CD4-positive, CD25-positive, alpha-beta regulatory T cell (primary cell): ENCODE measurements at regions not wholly inside any gene's neighbourhood (a gene's known extent, or its start where the extent isn't known, plus 50 kb on each side); places are given as distances from the start of the nearest gene placed in this dataset.

Experiments used
- ATAC-seq, 2 donors: fragments of 150-1000 bp; cut with Tn5 transposase; one replicate each; pipeline ENCODE4 v1.10.0; 2021; ENCODE audit warnings: low read depth in 2 of 2, moderate number of reproducible peaks in 2 of 2, moderate library complexity in 1 of 2
- DNase-seq, 3 donors: peaks; one replicate each; pipeline versions ENCODE4 v3.0.0 to v3.0.0-alpha.2; 2012 to 2022; ENCODE audit warnings: mixed read lengths in 1 of 3
- H3K27ac ChIP-seq: one replicate; pipeline ENCODE4 v1.7.0; 2013; ENCODE audit warnings: mild to moderate bottlenecking, low read length; ENCODE audit not compliant: insufficient read depth, poor library complexity, severe bottlenecking
- H3K27me3 ChIP-seq: one replicate; pipeline ENCODE4 v1.7.0; 2013; ENCODE audit warnings: low read length; ENCODE audit not compliant: control insufficient read depth, insufficient read depth
- H3K36me3 ChIP-seq: one replicate; pipeline ENCODE4 v1.7.0; 2013; ENCODE audit warnings: mild to moderate bottlenecking, low read length, moderate library complexity; ENCODE audit not compliant: control insufficient read depth, insufficient read depth
- H3K4me1 ChIP-seq: 2 replicates; pipeline ENCODE4 v1.7.0; 2013; ENCODE audit warnings: mild to moderate bottlenecking, low read length; ENCODE audit not compliant: insufficient read depth, control insufficient read depth, poor library complexity, severe bottlenecking
- H3K4me3 ChIP-seq: one replicate; pipeline ENCODE4 v1.7.0; 2013; ENCODE audit warnings: low read depth, mild to moderate bottlenecking, low read length, moderate library complexity
- H3K9me3 ChIP-seq, 2 experiments: 1 replicate in 1 of 2; 2 replicates in 1 of 2; pipeline ENCODE4 v1.7.0; 2013; ENCODE audit warnings: low read length in 2 of 2, mild to moderate bottlenecking in 1 of 2, moderate library complexity in 1 of 2; ENCODE audit not compliant: control insufficient read depth in 2 of 2
- H3K27ac Mint-ChIP-seq, 3 donors: one replicate each; pipeline ENCODE4 v1.8.0; 2020 to 2022; ENCODE audit warnings: mild to moderate bottlenecking in 3 of 3, mixed read lengths in 3 of 3, moderate library complexity in 2 of 3
- H3K27me3 Mint-ChIP-seq: one replicate; pipeline ENCODE4 v1.8.0; 2022; ENCODE audit warnings: mild to moderate bottlenecking, mixed read lengths
- H3K36me3 Mint-ChIP-seq: one replicate; pipeline ENCODE4 v1.8.0; 2020; ENCODE audit warnings: mixed read lengths
- H3K4me1 Mint-ChIP-seq, 4 donors: one replicate each; pipeline ENCODE4 v1.8.0; 2020 to 2022; ENCODE audit warnings: mixed read lengths in 4 of 4, mild to moderate bottlenecking in 1 of 4
- H3K4me3 Mint-ChIP-seq, 4 donors: one replicate each; pipeline ENCODE4 v1.8.0; 2020 to 2022; ENCODE audit warnings: mild to moderate bottlenecking in 4 of 4, mixed read lengths in 4 of 4, moderate library complexity in 3 of 4
- H3K9me3 Mint-ChIP-seq, 7 donors: one replicate each; pipeline ENCODE4 v1.8.0; 2020 to 2022; ENCODE audit warnings: mixed read lengths in 7 of 7, mild to moderate bottlenecking in 3 of 7, moderate library complexity in 2 of 7

DNA sequence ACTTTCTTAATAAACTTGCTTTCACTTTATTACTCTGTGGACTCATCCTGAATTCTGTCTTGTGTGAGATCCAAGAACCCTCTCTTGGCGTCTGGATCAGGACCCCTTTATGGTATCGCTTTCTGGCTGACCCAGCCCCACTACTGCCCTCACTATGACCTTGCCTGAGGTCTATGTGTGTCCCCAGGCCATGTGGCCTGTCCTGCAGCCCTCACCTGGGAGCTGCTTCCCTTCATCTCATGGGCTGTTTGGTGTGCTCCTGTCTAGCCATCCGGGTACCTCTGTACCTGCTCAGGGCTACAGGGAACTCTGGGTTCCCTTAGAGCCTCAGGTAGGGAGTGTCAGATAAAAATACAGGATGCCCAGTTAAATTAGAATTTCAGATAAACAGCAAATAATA is 94.5 kb downstream of the SCP2D1 start:
- Histone ChIP-seq H3K9me3 (no peaks in the 10 kb centered on the region), H3K27ac (no peak overlapping the region), H3K27me3 (peaks cover 1% of the 10 kb centered on the region), H3K36me3 (no peaks in the 10 kb centered on the region), H3K4me3 (no peak overlapping the region), H3K4me1 (no peaks in the 10 kb centered on the region)
- Mint-ChIP-seq H3K4me1 (no peaks in the 10 kb centered on the region), H3K27me3 (no peaks in the 10 kb centered on the region), H3K36me3 (no peaks in the 10 kb centered on the region), H3K9me3 (peaks cover 0 to 4% (median 0%) of the 10 kb centered on the region in 7 donors), H3K4me3 (no peak overlapping the region), H3K27ac (no peak overlapping the region)
- ATAC-seq (no peak), DNase-seq (no peak)

DNA sequence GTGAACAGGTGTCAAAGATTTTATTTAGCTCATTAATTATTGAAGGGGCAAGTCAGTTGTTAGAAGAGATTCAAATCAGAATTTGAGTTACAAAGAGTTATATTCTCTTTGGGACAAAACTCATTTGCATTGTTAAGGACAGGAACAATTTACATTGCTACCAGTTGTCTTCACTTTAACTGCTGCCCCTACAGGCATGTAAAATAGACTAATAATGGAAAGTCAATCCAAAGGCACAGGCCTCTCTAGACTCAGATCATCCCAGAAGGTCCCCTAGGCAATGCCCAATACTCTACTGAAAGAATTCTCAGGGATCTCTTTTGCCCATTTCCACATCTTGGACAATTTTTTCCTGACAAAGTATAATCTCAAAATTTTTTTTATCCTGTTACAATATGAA is 95.7 kb downstream of the SCP2D1 start:
- Mint-ChIP-seq H3K36me3 (no peaks in the 10 kb centered on the region), H3K9me3 (peaks cover 0 to 4% (median 0%) of the 10 kb centered on the region in 7 donors), H3K27me3 (no peaks in the 10 kb centered on the region), H3K27ac (no peak overlapping the region), H3K4me3 (no peak overlapping the region), H3K4me1 (no peaks in the 10 kb centered on the region)
- Histone ChIP-seq H3K36me3 (no peaks in the 10 kb centered on the region), H3K27me3 (peaks cover 1% of the 10 kb centered on the region), H3K27ac (no peak overlapping the region), H3K4me3 (no peak overlapping the region), H3K9me3 (no peaks in the 10 kb centered on the region), H3K4me1 (no peaks in the 10 kb centered on the region)
- no peak for DNase-seq
- ATAC-seq = no peak

DNA sequence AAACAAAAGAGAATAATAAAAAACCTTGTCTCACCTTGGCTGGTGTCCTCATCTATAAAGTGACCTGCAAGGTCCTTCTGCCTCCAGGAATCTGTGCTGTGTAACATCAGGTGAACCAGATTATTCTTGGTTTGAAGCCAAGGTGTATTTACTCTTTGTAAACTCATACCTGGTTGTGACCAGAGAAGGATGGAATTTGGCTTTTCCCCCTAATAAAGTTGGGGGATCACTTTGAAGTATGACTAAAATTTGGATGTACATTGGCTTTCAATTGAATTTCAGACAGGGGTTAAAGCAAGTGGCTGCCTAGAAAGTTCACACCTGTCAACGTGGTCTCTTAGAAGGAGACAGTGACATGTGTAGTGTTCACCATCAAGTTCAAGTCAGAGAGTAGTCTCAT is 100.1 kb downstream of the SCP2D1 start:
- H3K27ac ChIP-seq = no peak overlapping the region
- no peak overlapping the region for H3K27ac Mint-ChIP-seq
- peaks cover 0 to 6% (median 0%) of the 10 kb centered on the region in 7 donors for H3K9me3 Mint-ChIP-seq
- no peaks in the 10 kb centered on the region for H3K9me3 ChIP-seq
- ATAC-seq (no peak), DNase-seq (no peak)
- H3K36me3 Mint-ChIP-seq = no peaks in the 10 kb centered on the region
- H3K27me3 ChIP-seq = peaks cover 1% of the 10 kb centered on the region
- no peaks in the 10 kb centered on the region for H3K4me1 Mint-ChIP-seq
- no peaks in the 10 kb centered on the region for H3K36me3 ChIP-seq
- H3K4me3 Mint-ChIP-seq = no peak overlapping the region
- no peaks in the 10 kb centered on the region for H3K4me1 ChIP-seq
- H3K27me3 Mint-ChIP-seq = no peaks in the 10 kb centered on the region
- no peak overlapping the region for H3K4me3 ChIP-seq

DNA sequence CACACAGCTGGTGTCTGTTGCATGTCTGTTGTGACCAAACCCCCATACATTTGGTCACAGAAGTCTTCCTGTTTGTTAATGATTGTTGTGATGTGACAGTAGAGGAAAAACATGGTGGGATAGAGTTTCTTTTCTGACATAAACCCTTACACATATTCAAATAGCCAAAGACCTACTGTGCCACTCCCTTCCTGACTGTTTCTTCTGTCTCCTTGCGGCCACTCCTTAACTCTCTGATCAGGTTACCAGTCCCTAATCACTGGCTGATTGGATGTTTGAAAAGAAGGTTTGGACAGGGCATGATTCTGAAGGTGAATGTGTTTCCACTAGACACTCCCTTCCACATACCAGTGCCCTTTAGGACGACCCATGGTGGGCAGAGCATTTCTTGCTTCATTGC is 101.2 kb downstream of the SCP2D1 start:
- Histone ChIP-seq H3K27ac (no peak overlapping the region), H3K4me3 (no peak overlapping the region), H3K4me1 (no peaks in the 10 kb centered on the region), H3K27me3 (peaks cover 1% of the 10 kb centered on the region), H3K36me3 (no peaks in the 10 kb centered on the region), H3K9me3 (no peaks in the 10 kb centered on the region)
- H3K9me3 Mint-ChIP-seq = peaks cover 0 to 6% (median 0%) of the 10 kb centered on the region in 7 donors
- no peaks in the 10 kb centered on the region for H3K36me3 Mint-ChIP-seq
- H3K27ac Mint-ChIP-seq = no peak overlapping the region
- DNase-seq = no peak
- H3K4me3 Mint-ChIP-seq = no peak overlapping the region
- ATAC-seq = no peak
- H3K4me1 Mint-ChIP-seq = no peaks in the 10 kb centered on the region
- H3K27me3 Mint-ChIP-seq = no peaks in the 10 kb centered on the region

- no peaks in the 10 kb centered on the region for H3K27me3 ChIP-seq
- Mint-ChIP-seq H3K4me1 (no peaks in the 10 kb centered on the region), H3K36me3 (no peaks in the 10 kb centered on the region), H3K27ac (no peak overlapping the region), H3K4me3 (no peak overlapping the region), H3K9me3 (peaks cover 0 to 2% (median 0%) of the 10 kb centered on the region in 7 donors), H3K27me3 (peaks cover 4% of the 10 kb centered on the region)
- H3K4me1 ChIP-seq = no peaks in the 10 kb centered on the region
- H3K4me3 ChIP-seq = no peak overlapping the region
- DNase-seq = no peak
- no peak for ATAC-seq
- H3K27ac ChIP-seq = no peak overlapping the region
- no peaks in the 10 kb centered on the region for H3K9me3 ChIP-seq
- no peaks in the 10 kb centered on the region for H3K36me3 ChIP-seq
These were observed 103.5 kb downstream of the SCP2D1 start for GRCh38 chr20:18916886-18917750.

- no peaks in the 10 kb centered on the region for H3K9me3 ChIP-seq
- H3K36me3 Mint-ChIP-seq = no peaks in the 10 kb centered on the region
- no peaks in the 10 kb centered on the region for H3K36me3 ChIP-seq
- no peaks in the 10 kb centered on the region for H3K27me3 ChIP-seq
- peaks cover 0 to 4% (median 0%) of the 10 kb centered on the region in 7 donors for H3K9me3 Mint-ChIP-seq
- no peak overlapping the region for H3K4me3 Mint-ChIP-seq
- H3K27ac ChIP-seq = no peak overlapping the region
- no peak for DNase-seq
- no peak for ATAC-seq
- H3K27ac Mint-ChIP-seq = no peak overlapping the region
- no peaks in the 10 kb centered on the region for H3K4me1 ChIP-seq
- H3K4me1 Mint-ChIP-seq = no peaks in the 10 kb centered on the region
- peaks cover 4% of the 10 kb centered on the region for H3K27me3 Mint-ChIP-seq
- H3K4me3 ChIP-seq = no peak overlapping the region
These were observed 106.4 kb downstream of the SCP2D1 start for GRCh38 chr20:18919996-18920395.

GRCh38 chr20:18921291-18921690 is 107.7 kb downstream of the SCP2D1 start:
- Mint-ChIP-seq H3K4me1 (no peaks in the 10 kb centered on the region), H3K27me3 (peaks cover 4% of the 10 kb centered on the region), H3K36me3 (no peaks in the 10 kb centered on the region), H3K4me3 (no peak overlapping the region), H3K9me3 (peaks cover 0 to 2% (median 0%) of the 10 kb centered on the region in 7 donors), H3K27ac (no peak overlapping the region)
- Histone ChIP-seq H3K27me3 (no peaks in the 10 kb centered on the region), H3K4me3 (no peak overlapping the region), H3K4me1 (no peaks in the 10 kb centered on the region), H3K27ac (no peak overlapping the region), H3K36me3 (no peaks in the 10 kb centered on the region), H3K9me3 (no peaks in the 10 kb centered on the region)
- DNase-seq (no peak), ATAC-seq (no peak)

GRCh38 chr20:18922251-18922650 is 108.7 kb downstream of the SCP2D1 start:
- H3K4me1 Mint-ChIP-seq = no peaks in the 10 kb centered on the region
- Histone ChIP-seq H3K9me3 (no peaks in the 10 kb centered on the region), H3K27ac (no peak overlapping the region), H3K4me3 (no peak overlapping the region), H3K27me3 (no peaks in the 10 kb centered on the region), H3K36me3 (no peaks in the 10 kb centered on the region), H3K4me1 (no peaks in the 10 kb centered on the region)
- no peak overlapping the region for H3K4me3 Mint-ChIP-seq
- DNase-seq (no peak), ATAC-seq (no peak)
- H3K36me3 Mint-ChIP-seq = no peaks in the 10 kb centered on the region
- H3K9me3 Mint-ChIP-seq = peaks cover 0 to 2% (median 0%) of the 10 kb centered on the region in 7 donors
- H3K27me3 Mint-ChIP-seq = peaks cover 8% of the 10 kb centered on the region
- H3K27ac Mint-ChIP-seq = no peak overlapping the region
